A549 (cell line): ENCODE measurements at regions not wholly inside any gene's neighbourhood (a gene's known extent, or its start where the extent isn't known, plus 50 kb on each side); places are given as distances from the start of the nearest gene placed in this dataset.

Experiments
- ATAC-seq, 2 experiments: fragments of 200-7000 bp in 1 of 2; fragments of >200 bp in 1 of 2; cut with Nextera tagmentation in 1 of 2; cut with Tn5 transposase in 1 of 2; 3 replicates each; pipeline versions ENCODE4 v1.8.0 to v1.9.1; 2018 to 2020; ENCODE audit warnings: mild to moderate bottlenecking in 1 of 2, moderate library complexity in 1 of 2
- CTCF ChIA-PET: fragments of 300-600 bp; sonication (Branson Sonifier 250); formaldehyde crosslinking; extraction: SDS; loops from one replicate; lab custom pipeline; 2021; ENCODE audit warnings: antibody characterized with exemption, inconsistent platforms; lab: Yijun Ruan, JAX
- POLR2A ChIA-PET: fragments of 350-600 bp; formaldehyde crosslinking; extraction: SDS; loops from one replicate; lab custom pipeline; 2021; ENCODE audit warnings: antibody characterized with exemption, inconsistent platforms; lab: Yijun Ruan, JAX
- DNase-seq, 2 experiments: peaks; one replicate each; pipeline versions ENCODE4 v3.0.0 to v3.0.0-alpha.2; 2011 to 2016; ENCODE audit warnings: low read depth in 1 of 2, low spot score in 1 of 2
- FAIRE-seq: peaks from 2 replicates; lab custom pipeline; 2011; peaks lifted over from hg19 to GRCh38; lab: Jason Lieb, UNC
- H3K27ac ChIP-seq, 2 experiments: fragments of >200 bp; sonication (Bioruptor Twin); formaldehyde crosslinking; 3 replicates each; pipeline ENCODE4 v1.5.1; 2016 to 2017
- H3K4me1 ChIP-seq: fragments of >200 bp; sonication (Bioruptor Twin); formaldehyde crosslinking; 3 replicates; pipeline ENCODE4 v1.6.1; 2016
- H3K4me2 ChIP-seq: fragments of >200 bp; sonication (Bioruptor Twin); formaldehyde crosslinking; 3 replicates; pipeline ENCODE4 v1.6.1; 2016
- H3K4me3 ChIP-seq: fragments of >200 bp; sonication (Bioruptor Twin); formaldehyde crosslinking; 3 replicates; pipeline ENCODE4 v1.5.1; 2016
- H3K9me3 ChIP-seq: fragments of >200 bp; sonication (Bioruptor Twin); formaldehyde crosslinking; 3 replicates; pipeline ENCODE4 v1.6.1; 2016
- ATOH8 ChIP-seq: fragments of 250-450 bp; sonication (Bioruptor Pico); IDR thresholded peaks from 2 replicates; pipeline ENCODE4 v1.5.0; 2020; ENCODE audit warnings: low read depth, mild to moderate bottlenecking, moderate library complexity
- BHLHE40 ChIP-seq: IDR thresholded peaks from 2 replicates; pipeline ENCODE4 v1.6.1; 2012; ENCODE audit warnings: low read depth, low read length, inconsistent platforms
- CBX2 ChIP-seq: fragments of 200-600 bp; sonication (generic); IDR thresholded peaks from 2 replicates; pipeline ENCODE4 v1.6.1; 2016; ENCODE audit warnings: low read depth, mild to moderate bottlenecking, borderline replicate concordance
- CHD2 ChIP-seq: fragments of 150-350 bp; IDR thresholded peaks from 2 replicates; pipeline ENCODE4 v1.6.1; 2014; ENCODE audit warnings: low read length; ENCODE audit not compliant: partially characterized antibody
- CTCF ChIP-seq: fragments of >200 bp; sonication (Bioruptor Twin); formaldehyde crosslinking; IDR thresholded peaks from 3 replicates; pipeline ENCODE4 v1.5.1; 2016
- EHF ChIP-seq: fragments of 250-450 bp; sonication (Bioruptor Pico); IDR thresholded peaks from 2 replicates; pipeline ENCODE4 v1.5.0; 2020; ENCODE audit warnings: mild to moderate bottlenecking
- ESRRA ChIP-seq: fragments of 150-350 bp; IDR thresholded peaks from 2 replicates; pipeline ENCODE4 v1.6.1; 2014; ENCODE audit warnings: mild to moderate bottlenecking, low read length, borderline replicate concordance
- HDAC2 ChIP-seq: fragments of 200-600 bp; sonication (generic); IDR thresholded peaks from 2 replicates; pipeline ENCODE4 v1.6.1; 2016
- HEYL ChIP-seq: fragments of 250-450 bp; sonication (Bioruptor Pico); IDR thresholded peaks from 2 replicates; pipeline ENCODE4 v1.8.0; 2021; ENCODE audit warnings: mild to moderate bottlenecking, moderate library complexity
- HOXB13 ChIP-seq: fragments of 250-450 bp; sonication (Bioruptor Pico); IDR thresholded peaks from 2 replicates; pipeline ENCODE4 v1.5.0; 2020; ENCODE audit warnings: low read depth, mild to moderate bottlenecking, moderate library complexity
- JUN ChIP-seq, 2 experiments: fragments of >200 bp; sonication (Bioruptor Twin); formaldehyde crosslinking; IDR thresholded peaks; 2 replicates in 1 of 2; 3 replicates in 1 of 2; pipeline ENCODE4 v1.6.1; 2016 to 2017
- JUNB ChIP-seq: fragments of >200 bp; sonication (Bioruptor Twin); formaldehyde crosslinking; IDR thresholded peaks from 2 replicates; pipeline ENCODE4 v1.6.1; 2016
- KDM1A ChIP-seq: fragments of 200-600 bp; sonication (generic); IDR thresholded peaks from 2 replicates; pipeline ENCODE4 v1.6.1; 2016; ENCODE audit warnings: low read depth, mild to moderate bottlenecking
- KDM5A ChIP-seq: fragments of 200-600 bp; sonication (generic); IDR thresholded peaks from 2 replicates; pipeline ENCODE4 v1.6.1; 2016; ENCODE audit warnings: antibody characterized with exemption, mild to moderate bottlenecking
- NFE2L2 ChIP-seq: fragments of 150-350 bp; conservative IDR thresholded peaks from 2 replicates; pipeline ENCODE4 v1.6.1; 2014; ENCODE audit warnings: low read length
- NR3C1 ChIP-seq: fragments of >200 bp; sonication (Bioruptor Twin); formaldehyde crosslinking; IDR thresholded peaks from 3 replicates; pipeline ENCODE4 v1.6.1; 2017
- PHF8 ChIP-seq: fragments of 200-600 bp; sonication (generic); IDR thresholded peaks from 2 replicates; pipeline ENCODE4 v1.6.1; 2016; ENCODE audit warnings: low read depth, mild to moderate bottlenecking, antibody characterized with exemption, moderate library complexity, borderline replicate concordance
- POLR2A ChIP-seq: IDR thresholded peaks from 2 replicates; pipeline ENCODE4 v1.6.1; 2012; ENCODE audit warnings: mild to moderate bottlenecking, low read length
- POLR2AphosphoS2 ChIP-seq: conservative IDR thresholded peaks from 2 replicates; pipeline ENCODE4 v1.6.1; 2012; ENCODE audit warnings: low read length, improper control_type of control experiment, inconsistent platforms
- RFX5 ChIP-seq: fragments of 450-650 bp; IDR thresholded peaks from 2 replicates; pipeline ENCODE4 v1.7.1; 2014; ENCODE audit warnings: antibody characterized with exemption, mild to moderate bottlenecking, moderate library complexity
- RNF2 ChIP-seq: fragments of 200-600 bp; sonication (generic); IDR thresholded peaks from 2 replicates; pipeline ENCODE4 v1.6.1; 2016; ENCODE audit warnings: low read depth, mild to moderate bottlenecking, antibody characterized with exemption, moderate library complexity, borderline replicate concordance
- SREBF2 ChIP-seq: fragments of 450-650 bp; IDR thresholded peaks from 2 replicates; pipeline ENCODE4 v1.6.1; 2014; ENCODE audit warnings: mild to moderate bottlenecking, moderate library complexity
- USF2 ChIP-seq: fragments of 450-650 bp; IDR thresholded peaks from 2 replicates; pipeline ENCODE4 v1.6.1; 2014; ENCODE audit warnings: antibody characterized with exemption
- ZFP36 ChIP-seq: fragments of 450-650 bp; IDR thresholded peaks from 2 replicates; pipeline ENCODE4 v1.6.1; 2014; ENCODE audit warnings: borderline replicate concordance; ENCODE audit not compliant: partially characterized antibody
- WGBS: methylation state at CpG from one replicate; pipeline ENCODE4 v1.1.6; 2017; ENCODE audit errors: missing lambda C conversion rate; 5-methylcytosine and 5-hydroxymethylcytosine counted together

- 60% methylated on average over 6 of the region's 7 CpGs for WGBS
- no peak for FAIRE-seq
- DNase-seq = no peak
- TF ChIP-seq KDM1A = no peak
- TF ChIP-seq RNF2 = no peak
- TF ChIP-seq NR3C1 = no peak
- TF ChIP-seq HOXB13 = no peak
- no peaks in the 10 kb centered on the region for H3K4me1 ChIP-seq
- ChIA-PET POLR2A (no interaction called here), CTCF (interaction anchor here (1.0 to 3.5 kb wide), 4 partner anchors 8 to 43 kb away, joined by 3 to 20 read pairs (median 4); no protein-coding TSS in a partner anchor)
- no peak overlapping the region for H3K27ac ChIP-seq
- H3K4me2 ChIP-seq = no peak overlapping the region
- ATAC-seq = no peak
- H3K4me3 ChIP-seq = no peak overlapping the region
- H3K9me3 ChIP-seq = no peaks in the 10 kb centered on the region
These were observed 102.4 kb upstream of the THY1 start for GRCh38 chr11:119525180-119525866.

GRCh38 chr11:119523539-119524157 lies 100.7 kb upstream of the THY1 start:
- Histone ChIP-seq H3K27ac (no peak overlapping the region), H3K4me1 (no peaks in the 10 kb centered on the region), H3K4me2 (no peak overlapping the region), H3K4me3 (no peak overlapping the region), H3K9me3 (no peaks in the 10 kb centered on the region)
- no peak for TF ChIP-seq RFX5
- ChIA-PET CTCF (interaction anchor here (0.6 to 3.5 kb wide), 9 partner anchors 9 to 240 kb away, joined by 3 to 20 read pairs (median 4); no protein-coding TSS in a partner anchor), POLR2A (no interaction called here)
- ATAC-seq = no peak
- FAIRE-seq = no peak
- DNase-seq = no peak
- 24% methylated on average over 12 of the region's 12 CpGs for WGBS

GRCh38 chr11:119522609-119523008 lies 99.6 kb upstream of the THY1 start:
- Histone ChIP-seq H3K9me3 (no peaks in the 10 kb centered on the region), H3K4me3 (no peak overlapping the region), H3K4me2 (no peak overlapping the region), H3K27ac (no peak overlapping the region), H3K4me1 (no peaks in the 10 kb centered on the region)
- ATAC-seq (no peak), DNase-seq (no peak), FAIRE-seq (no peak)
- POLR2A ChIA-PET = no interaction called here
- 50% methylated on average over 4 of the region's 4 CpGs for WGBS
- CTCF ChIA-PET = interaction anchor here (1.1 to 3.5 kb wide), 3 partner anchors 10 to 37 kb away, joined by 3 to 20 read pairs (median 4); no protein-coding TSS in a partner anchor
- TF ChIP-seq BHLHE40 (no peak), RFX5 (no peak), ESRRA (no peak), USF2 (no peak), CTCF (no peak), EHF (CRISPR knock-in tag) (no peak), SREBF2 (no peak), POLR2A (no peak), CBX2 (no peak), NFE2L2 (no peak), ZFP36 (no peak), ATOH8 (CRISPR knock-in tag) (no peak), JUNB (no peak), JUN (IDR thresholded peaks at IDR 0.05) (no peak), KDM5A (no peak), HEYL (CRISPR knock-in tag) (no peak), PHF8 (no peak), POLR2AphosphoS2 (no peak), HDAC2 (no peak), CHD2 (no peak)
- TF ChIP-seq, all 56 proteins: peak for 0
